Panc1 (cell line): ENCODE measurements at regions not wholly inside any gene's neighbourhood (a gene's known extent, or its start where the extent isn't known, plus 50 kb on each side); places are given as distances from the start of the nearest gene placed in this dataset.

Experiments
- ATAC-seq: fragments of 200-7000 bp; cut with Tn5 transposase; 2 replicates; pipeline ENCODE4 v1.9.1; 2020; ENCODE audit warnings: mild to moderate bottlenecking, moderate library complexity
- BruUV-seq: library from RNA; stranded (reverse); fragments of 400-500 nt; replicated peaks from 2 replicates; lab custom pipeline; 2021; lab: Mats Ljungman, UMichigan
- CTCF ChIA-PET: fragments of 300-600 bp; sonication (Branson Sonifier 250); formaldehyde crosslinking; loops from one replicate; lab custom pipeline; 2022; ENCODE audit warnings: antibody characterized with exemption; lab: Charles Lee
- POLR2A ChIA-PET: fragments of 300-600 bp; sonication (Branson Sonifier 250); formaldehyde crosslinking; loops from one replicate; lab custom pipeline; 2022; ENCODE audit warnings: antibody characterized with exemption; lab: Charles Lee
- DNase-seq: peaks from one replicate; pipeline ENCODE4 v3.0.0-alpha.2; 2010; ENCODE audit warnings: low read depth, low spot score
- H3K27ac ChIP-seq: 2 replicates; pipeline ENCODE4 v1.5.1; 2011; ENCODE audit warnings: mild to moderate bottlenecking, low read length, inconsistent platforms
- H3K27me3 ChIP-seq: fragments of 200-500 bp; sonication (Bioruptor generic); 2 replicates; pipeline ENCODE4 v1.6.0; 2014; ENCODE audit warnings: low read length, inconsistent platforms; ENCODE audit not compliant: control insufficient read depth, insufficient read depth
- H3K36me3 ChIP-seq: fragments of 200-500 bp; sonication (Bioruptor generic); 2 replicates; pipeline ENCODE4 v1.5.1; 2014; ENCODE audit warnings: inconsistent platforms, mild to moderate bottlenecking, low read length, moderate library complexity; ENCODE audit not compliant: control insufficient read depth, insufficient read depth
- H3K4me1 ChIP-seq: 2 replicates; pipeline ENCODE4 v1.5.1; 2011; ENCODE audit warnings: inconsistent platforms, mild to moderate bottlenecking, low read length, moderate library complexity; ENCODE audit not compliant: control insufficient read depth, insufficient read depth
- H3K4me3 ChIP-seq, 2 experiments: 2 replicates each; pipeline ENCODE4 v1.5.1; 2011 to 2012; ENCODE audit warnings: low read depth in 2 of 2, low read length in 2 of 2, mild to moderate bottlenecking in 2 of 2, inconsistent platforms in 1 of 2, moderate library complexity in 1 of 2
- H3K9me3 ChIP-seq: fragments of 200-500 bp; sonication (Bioruptor generic); 2 replicates; pipeline ENCODE4 v1.5.1; 2014; ENCODE audit warnings: low read depth, mild to moderate bottlenecking, inconsistent platforms, low read length, moderate library complexity; ENCODE audit not compliant: control insufficient read depth, insufficient read depth
- CTCF ChIP-seq: fragments of 450-650 bp; IDR thresholded peaks from 2 replicates; pipeline ENCODE4 v1.5.1; 2017; ENCODE audit warnings: mild to moderate bottlenecking
- POLR2AphosphoS5 ChIP-seq: IDR thresholded peaks from 2 replicates; pipeline ENCODE4 v1.6.1; 2012; ENCODE audit warnings: mild to moderate bottlenecking, low read depth, low read length, moderate library complexity
- SIN3A ChIP-seq: IDR thresholded peaks from 2 replicates; pipeline ENCODE4 v1.6.1; 2012; ENCODE audit warnings: low read depth, mild to moderate bottlenecking, low read length, moderate library complexity, borderline replicate concordance; ENCODE audit not compliant: insufficient read depth
- TCF7L2 ChIP-seq: IDR thresholded peaks from 2 replicates; pipeline ENCODE4 v1.6.1; 2011; ENCODE audit warnings: mild to moderate bottlenecking, low read depth, low read length, inconsistent platforms
- in situ Hi-C: cut with HindIII; loops from 2 replicates; pipeline ENCODE4 v1.10.0; 2016; ENCODE audit warnings: low sequenced_read_pairs, low pct_unique_long_range_greater_than_20kb
- intact Hi-C: fragments of 100-400 bp; cut with micrococcal nuclease; formaldehyde crosslinking; loops from one replicate; pipeline ENCODE4 v1.10.0; 2022; ENCODE audit not compliant: unreplicated experiment
- TF ChIP-seq, protein P1 (sequence below), 2 experiments: IDR thresholded peaks; 2 replicates each; pipeline ENCODE4 v1.6.1; 2011 to 2012; ENCODE audit warnings: low read depth in 2 of 2, control low read depth in 1 of 2, low read length in 1 of 2, mild to moderate bottlenecking in 1 of 2, moderate library complexity in 1 of 2; ENCODE audit not compliant: insufficient read depth in 1 of 2

- DNase-seq (no peak), ATAC-seq (no peak)
- intact Hi-C loops (no loop called here), in situ Hi-C loops (no loop called here)
- Histone ChIP-seq H3K9me3 (no peaks in the 10 kb centered on the region), H3K27ac (no peak overlapping the region), H3K36me3 (no peaks in the 10 kb centered on the region), H3K27me3 (no peaks in the 10 kb centered on the region), H3K4me1 (no peaks in the 10 kb centered on the region), H3K4me3 (no peak overlapping the region)
- POLR2A ChIA-PET: no interaction called here
- no TSS peak for BruUV-seq
- no peak for TF ChIP-seq POLR2AphosphoS5
- no peak for TF ChIP-seq SIN3A
- TF ChIP-seq TCF7L2: no peak
- TF ChIP-seq, protein P1, sequence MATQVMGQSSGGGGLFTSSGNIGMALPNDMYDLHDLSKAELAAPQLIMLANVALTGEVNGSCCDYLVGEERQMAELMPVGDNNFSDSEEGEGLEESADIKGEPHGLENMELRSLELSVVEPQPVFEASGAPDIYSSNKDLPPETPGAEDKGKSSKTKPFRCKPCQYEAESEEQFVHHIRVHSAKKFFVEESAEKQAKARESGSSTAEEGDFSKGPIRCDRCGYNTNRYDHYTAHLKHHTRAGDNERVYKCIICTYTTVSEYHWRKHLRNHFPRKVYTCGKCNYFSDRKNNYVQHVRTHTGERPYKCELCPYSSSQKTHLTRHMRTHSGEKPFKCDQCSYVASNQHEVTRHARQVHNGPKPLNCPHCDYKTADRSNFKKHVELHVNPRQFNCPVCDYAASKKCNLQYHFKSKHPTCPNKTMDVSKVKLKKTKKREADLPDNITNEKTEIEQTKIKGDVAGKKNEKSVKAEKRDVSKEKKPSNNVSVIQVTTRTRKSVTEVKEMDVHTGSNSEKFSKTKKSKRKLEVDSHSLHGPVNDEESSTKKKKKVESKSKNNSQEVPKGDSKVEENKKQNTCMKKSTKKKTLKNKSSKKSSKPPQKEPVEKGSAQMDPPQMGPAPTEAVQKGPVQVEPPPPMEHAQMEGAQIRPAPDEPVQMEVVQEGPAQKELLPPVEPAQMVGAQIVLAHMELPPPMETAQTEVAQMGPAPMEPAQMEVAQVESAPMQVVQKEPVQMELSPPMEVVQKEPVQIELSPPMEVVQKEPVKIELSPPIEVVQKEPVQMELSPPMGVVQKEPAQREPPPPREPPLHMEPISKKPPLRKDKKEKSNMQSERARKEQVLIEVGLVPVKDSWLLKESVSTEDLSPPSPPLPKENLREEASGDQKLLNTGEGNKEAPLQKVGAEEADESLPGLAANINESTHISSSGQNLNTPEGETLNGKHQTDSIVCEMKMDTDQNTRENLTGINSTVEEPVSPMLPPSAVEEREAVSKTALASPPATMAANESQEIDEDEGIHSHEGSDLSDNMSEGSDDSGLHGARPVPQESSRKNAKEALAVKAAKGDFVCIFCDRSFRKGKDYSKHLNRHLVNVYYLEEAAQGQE (IDR thresholded peaks at IDR 0.05; ENCODE audit: insufficient read depth in 1 of 2, low read depth in 2 of 2, low read length in 1 of 2): no peak
- no peak for TF ChIP-seq CTCF
- CTCF ChIA-PET: no interaction called here
These were observed 318.0 kb downstream of the ZEB2 start for GRCh38 chr2:144201868-144202468.

GRCh38 chr2:144201126-144201525 lies 318.8 kb downstream of the ZEB2 start:
- no TSS peak for BruUV-seq
- CTCF ChIA-PET: no interaction called here
- no peak for ATAC-seq

More at GRCh38 chr2:144201126-144201525, 318.8 kb downstream of the ZEB2 start:
- no peaks in the 10 kb centered on the region for H3K36me3 ChIP-seq
- no peak for TF ChIP-seq CTCF
- TF ChIP-seq POLR2AphosphoS5: no peak
- TF ChIP-seq SIN3A: no peak
- TF ChIP-seq, protein P1 (IDR thresholded peaks at IDR 0.05; ENCODE audit: insufficient read depth in 1 of 2, low read depth in 2 of 2, low read length in 1 of 2): no peak
- no peak for TF ChIP-seq TCF7L2
- POLR2A ChIA-PET: no interaction called here
- no peaks in the 10 kb centered on the region for H3K4me1 ChIP-seq
- intact Hi-C loops: no loop called here
- H3K27me3 ChIP-seq: no peaks in the 10 kb centered on the region
- no peak overlapping the region for H3K4me3 ChIP-seq
- in situ Hi-C loops: no loop called here
- H3K9me3 ChIP-seq: no peaks in the 10 kb centered on the region
- no peak for DNase-seq
- no peak overlapping the region for H3K27ac ChIP-seq
